ENCODE measurements at regions not wholly inside any gene's neighbourhood (a gene's known extent, or its start where the extent isn't known, plus 50 kb on each side); places are given as distances from the start of the nearest gene placed in this dataset.

DNA sequence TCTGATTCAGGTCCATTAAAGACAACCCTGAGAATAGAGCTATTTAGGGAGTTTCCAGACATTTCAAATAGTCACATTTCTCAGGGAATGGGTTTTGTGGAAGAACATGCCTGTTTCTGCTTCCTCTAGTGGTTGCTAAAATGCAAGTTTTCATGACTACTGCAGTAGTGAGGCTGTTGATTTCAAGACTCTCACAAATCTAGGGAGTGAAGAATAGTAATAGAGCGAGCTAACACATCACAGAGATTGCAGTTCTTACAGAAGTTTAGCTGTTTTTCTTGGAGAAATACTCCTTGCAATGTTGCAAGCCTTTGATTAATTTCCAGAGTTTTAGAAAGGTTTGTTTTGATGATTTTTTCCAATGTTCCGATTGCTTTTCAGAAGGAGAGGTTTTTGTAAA is 610.2 kb upstream of the HTR2C start:
- TF ChIP-seq, protein P1, sequence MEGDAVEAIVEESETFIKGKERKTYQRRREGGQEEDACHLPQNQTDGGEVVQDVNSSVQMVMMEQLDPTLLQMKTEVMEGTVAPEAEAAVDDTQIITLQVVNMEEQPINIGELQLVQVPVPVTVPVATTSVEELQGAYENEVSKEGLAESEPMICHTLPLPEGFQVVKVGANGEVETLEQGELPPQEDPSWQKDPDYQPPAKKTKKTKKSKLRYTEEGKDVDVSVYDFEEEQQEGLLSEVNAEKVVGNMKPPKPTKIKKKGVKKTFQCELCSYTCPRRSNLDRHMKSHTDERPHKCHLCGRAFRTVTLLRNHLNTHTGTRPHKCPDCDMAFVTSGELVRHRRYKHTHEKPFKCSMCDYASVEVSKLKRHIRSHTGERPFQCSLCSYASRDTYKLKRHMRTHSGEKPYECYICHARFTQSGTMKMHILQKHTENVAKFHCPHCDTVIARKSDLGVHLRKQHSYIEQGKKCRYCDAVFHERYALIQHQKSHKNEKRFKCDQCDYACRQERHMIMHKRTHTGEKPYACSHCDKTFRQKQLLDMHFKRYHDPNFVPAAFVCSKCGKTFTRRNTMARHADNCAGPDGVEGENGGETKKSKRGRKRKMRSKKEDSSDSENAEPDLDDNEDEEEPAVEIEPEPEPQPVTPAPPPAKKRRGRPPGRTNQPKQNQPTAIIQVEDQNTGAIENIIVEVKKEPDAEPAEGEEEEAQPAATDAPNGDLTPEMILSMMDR (conservative IDR thresholded peaks at IDR 0.05; ENCODE audit: low read length): no peak
- no peak for TF ChIP-seq EZH2phosphoT487 (IDR thresholded peaks at IDR 0.05; ENCODE audit: borderline replicate concordance, low read depth, low read length)

All from OCI-LY7 (cell line).